ENCODE measurements at regions not wholly inside any gene's neighbourhood (a gene's known extent, or its start where the extent isn't known, plus 50 kb on each side); places are given as distances from the start of the nearest gene placed in this dataset.

- ATAC-seq (ENCODE audit: low read depth) = no peak
- H3K4me1 ChIP-seq (ENCODE audit: insufficient read depth, poor library complexity, severe bottlenecking) = no peaks in the 10 kb centered on the region
- H3K27me3 ChIP-seq (ENCODE audit: insufficient read depth, poor library complexity, severe bottlenecking) = no peaks in the 10 kb centered on the region
- no peak for DNase-seq (ENCODE audit: low spot score)
- peak; percentile 50 for TF ChIP-seq CTCF (IDR thresholded peaks at IDR 0.05; ENCODE audit: poor library complexity, severe bottlenecking)
- no peak overlapping the region for H3K27ac ChIP-seq (ENCODE audit: poor library complexity, severe bottlenecking)
- no peak overlapping the region for H3K4me3 ChIP-seq (ENCODE audit: severe bottlenecking)
- no peaks in the 10 kb centered on the region for H3K36me3 ChIP-seq (ENCODE audit: low read depth)
- H3K9me3 ChIP-seq (ENCODE audit: severe bottlenecking) = no peaks in the 10 kb centered on the region
Measured at GRCh38 chr1:82775406-82776000, 974.8 kb downstream of the ADGRL2 start.

- H3K9me3 ChIP-seq (ENCODE audit: severe bottlenecking) = no peaks in the 10 kb centered on the region
- no peaks in the 10 kb centered on the region for H3K27me3 ChIP-seq (ENCODE audit: insufficient read depth, poor library complexity, severe bottlenecking)
- H3K27ac ChIP-seq (ENCODE audit: poor library complexity, severe bottlenecking) = no peak overlapping the region
- DNase-seq (ENCODE audit: low spot score) (no peak), ATAC-seq (ENCODE audit: low read depth) (no peak)
- TF ChIP-seq CTCF (IDR thresholded peaks at IDR 0.05; ENCODE audit: poor library complexity, severe bottlenecking) = no peak
- H3K4me3 ChIP-seq (ENCODE audit: severe bottlenecking) = no peak overlapping the region
- H3K36me3 ChIP-seq (ENCODE audit: low read depth) = no peaks in the 10 kb centered on the region
- no peaks in the 10 kb centered on the region for H3K4me1 ChIP-seq (ENCODE audit: insufficient read depth, poor library complexity, severe bottlenecking)
Measured at GRCh38 chr1:82762829-82763532, 962.2 kb downstream of the ADGRL2 start.

GRCh38 chr1:82759035-82759434, 958.3 kb downstream of the ADGRL2 start:
- Histone ChIP-seq H3K27me3 (ENCODE audit: insufficient read depth, poor library complexity, severe bottlenecking) (no peaks in the 10 kb centered on the region), H3K4me3 (ENCODE audit: severe bottlenecking) (no peak overlapping the region), H3K36me3 (ENCODE audit: low read depth) (no peaks in the 10 kb centered on the region), H3K9me3 (ENCODE audit: severe bottlenecking) (no peaks in the 10 kb centered on the region), H3K4me1 (ENCODE audit: insufficient read depth, poor library complexity, severe bottlenecking) (no peaks in the 10 kb centered on the region), H3K27ac (ENCODE audit: poor library complexity, severe bottlenecking) (no peak overlapping the region)
- DNase-seq (ENCODE audit: low spot score) (no peak), ATAC-seq (ENCODE audit: low read depth) (no peak)
- TF ChIP-seq CTCF (IDR thresholded peaks at IDR 0.05; ENCODE audit: poor library complexity, severe bottlenecking) = no peak

GRCh38 chr1:82755671-82756070, 954.9 kb downstream of the ADGRL2 start:
- Histone ChIP-seq H3K27ac (ENCODE audit: poor library complexity, severe bottlenecking) (no peak overlapping the region), H3K36me3 (ENCODE audit: low read depth) (no peaks in the 10 kb centered on the region), H3K9me3 (ENCODE audit: severe bottlenecking) (no peaks in the 10 kb centered on the region), H3K4me3 (ENCODE audit: severe bottlenecking) (no peak overlapping the region), H3K4me1 (ENCODE audit: insufficient read depth, poor library complexity, severe bottlenecking) (no peaks in the 10 kb centered on the region), H3K27me3 (ENCODE audit: insufficient read depth, poor library complexity, severe bottlenecking) (no peaks in the 10 kb centered on the region)
- ATAC-seq (ENCODE audit: low read depth) = no peak
- DNase-seq (ENCODE audit: low spot score) = no peak
- no peak for TF ChIP-seq CTCF (IDR thresholded peaks at IDR 0.05; ENCODE audit: poor library complexity, severe bottlenecking)

GRCh38 chr1:82755191-82755590, 954.5 kb downstream of the ADGRL2 start:
- H3K27ac ChIP-seq (ENCODE audit: poor library complexity, severe bottlenecking) = no peak overlapping the region
- no peak overlapping the region for H3K4me3 ChIP-seq (ENCODE audit: severe bottlenecking)
- TF ChIP-seq CTCF (IDR thresholded peaks at IDR 0.05; ENCODE audit: poor library complexity, severe bottlenecking) = no peak
- DNase-seq (ENCODE audit: low spot score) (no peak), ATAC-seq (ENCODE audit: low read depth) (no peak)
- H3K36me3 ChIP-seq (ENCODE audit: low read depth) = no peaks in the 10 kb centered on the region
- no peaks in the 10 kb centered on the region for H3K9me3 ChIP-seq (ENCODE audit: severe bottlenecking)
- H3K4me1 ChIP-seq (ENCODE audit: insufficient read depth, poor library complexity, severe bottlenecking) = no peaks in the 10 kb centered on the region
- H3K27me3 ChIP-seq (ENCODE audit: insufficient read depth, poor library complexity, severe bottlenecking) = no peaks in the 10 kb centered on the region
